IMR-90 (cell line): ENCODE measurements at regions not wholly inside any gene's neighbourhood (a gene's known extent, or its start where the extent isn't known, plus 50 kb on each side); places are given as distances from the start of the nearest gene placed in this dataset.
A peak's percentile ranks its signal among the peaks of the same experiment; 100 is the strongest.

ENCODE experiments used
- ATAC-seq: fragments of 200-7000 bp; cut with Tn5 transposase; 2 replicates; pipeline ENCODE4 v1.9.1; 2020; ENCODE audit warnings: low read depth, mild to moderate bottlenecking, moderate library complexity
- BruUV-seq: library from RNA; stranded (reverse); fragments of 400-500 nt; replicated peaks from 2 replicates; lab custom pipeline; 2021; lab: Mats Ljungman, UMichigan
- CTCF ChIA-PET: fragments of 300-600 bp; formaldehyde crosslinking; extraction: SDS; loops from one replicate; lab custom pipeline; 2021; ENCODE audit warnings: antibody characterized with exemption; lab: Yijun Ruan, JAX
- POLR2A ChIA-PET: fragments of 300-600 bp; sonication (Branson Sonifier 250); formaldehyde crosslinking; loops from one replicate; lab custom pipeline; 2022; ENCODE audit warnings: antibody characterized with exemption; ENCODE audit not compliant: unreplicated experiment; lab: Charles Lee
- DNase-seq: peaks from one replicate; pipeline ENCODE4 v3.0.0; 2013
- H2AFZ ChIP-seq: replicated peaks from 2 replicates; pipeline ENCODE3; 2013; ENCODE audit warnings: low read length, mild to moderate bottlenecking; ENCODE audit not compliant: poor library complexity
- H2AK5ac ChIP-seq: 2 replicates; pipeline ENCODE4 v1.6.1; 2013; ENCODE audit warnings: low read depth, low read length, inconsistent platforms
- H2AK9ac ChIP-seq: replicated peaks from 2 replicates; pipeline ENCODE3; 2013; ENCODE audit warnings: mild to moderate bottlenecking, low read depth, low read length, moderate library complexity; ENCODE audit not compliant: poor library complexity
- H2BK120ac ChIP-seq: 2 replicates; pipeline ENCODE4 v1.6.1; 2013; ENCODE audit warnings: low read depth, low read length, inconsistent platforms
- H2BK15ac ChIP-seq: 3 replicates; pipeline ENCODE4 v1.6.1; 2013; ENCODE audit warnings: low read depth, low read length, inconsistent platforms
- H2BK20ac ChIP-seq: 2 replicates; pipeline ENCODE4 v1.6.1; 2013; ENCODE audit warnings: low read depth, mild to moderate bottlenecking, inconsistent platforms, low read length, moderate library complexity
- H2BK5ac ChIP-seq: 2 replicates; pipeline ENCODE4 v1.6.1; 2013; ENCODE audit warnings: mild to moderate bottlenecking, low read depth, low read length, inconsistent platforms; ENCODE audit not compliant: poor library complexity, severe bottlenecking
- H3K14ac ChIP-seq: replicated peaks from 2 replicates; pipeline ENCODE4 v1.6.1; 2013; ENCODE audit warnings: low read depth, low read length, inconsistent platforms
- H3K18ac ChIP-seq: 2 replicates; pipeline ENCODE4 v1.6.1; 2013; ENCODE audit warnings: low read depth, low read length, control low read depth
- H3K23ac ChIP-seq: 2 replicates; pipeline ENCODE4 v1.6.1; 2013; ENCODE audit warnings: low read depth, low read length, inconsistent platforms
- H3K27ac ChIP-seq: 2 replicates; pipeline ENCODE4 v1.5.1; 2013; ENCODE audit warnings: mild to moderate bottlenecking, control low read depth, low read length; ENCODE audit not compliant: insufficient read depth
- H3K27me3 ChIP-seq: 2 replicates; pipeline ENCODE4 v1.6.1; 2013; ENCODE audit warnings: low read length; ENCODE audit not compliant: control insufficient read depth, insufficient read depth
- H3K36me3 ChIP-seq: 2 replicates; pipeline ENCODE4 v1.6.1; 2013; ENCODE audit warnings: low read length, mixed read lengths; ENCODE audit not compliant: control insufficient read depth, insufficient read depth
- H3K4ac ChIP-seq: 2 replicates; pipeline ENCODE4 v1.6.1; 2013; ENCODE audit warnings: low read depth, low read length, inconsistent platforms
- H3K4me1 ChIP-seq: 2 replicates; pipeline ENCODE4 v1.6.1; 2013; ENCODE audit warnings: low read length, mixed read lengths; ENCODE audit not compliant: control insufficient read depth, insufficient read depth
- H3K4me2 ChIP-seq: 2 replicates; pipeline ENCODE4 v1.6.1; 2013; ENCODE audit warnings: low read depth, mild to moderate bottlenecking, control low read depth, low read length, moderate library complexity
- H3K4me3 ChIP-seq: 2 replicates; pipeline ENCODE4 v1.5.1; 2013; ENCODE audit warnings: low read depth, mild to moderate bottlenecking, control low read depth, low read length, moderate library complexity; ENCODE audit not compliant: insufficient read depth
- H3K56ac ChIP-seq: 2 replicates; pipeline ENCODE4 v1.6.1; 2013; ENCODE audit warnings: low read length, inconsistent platforms; ENCODE audit not compliant: insufficient read depth; ENCODE audit errors: extremely low read depth
- H3K79me1 ChIP-seq, 2 experiments: 2 replicates each; pipeline ENCODE4 v1.6.1; 2013; ENCODE audit warnings: low read length in 2 of 2, inconsistent platforms in 1 of 2, low read depth in 1 of 2
- H3K9ac ChIP-seq: 2 replicates; pipeline ENCODE4 v1.6.1; 2013; ENCODE audit warnings: low read depth, low read length, control low read depth
- H3K9me1 ChIP-seq: 2 replicates; pipeline ENCODE4 v1.6.1; 2013; ENCODE audit warnings: low read length, inconsistent platforms; ENCODE audit not compliant: insufficient read depth
- H3K9me3 ChIP-seq: 2 replicates; pipeline ENCODE4 v1.6.1; 2013; ENCODE audit warnings: low read length; ENCODE audit not compliant: control insufficient read depth, insufficient read depth
- H4K20me1 ChIP-seq: 2 replicates; pipeline ENCODE4 v1.6.1; 2013; ENCODE audit warnings: low read length, inconsistent platforms; ENCODE audit not compliant: insufficient read depth
- H4K5ac ChIP-seq: 2 replicates; pipeline ENCODE4 v1.6.1; 2013; ENCODE audit warnings: mild to moderate bottlenecking, low read depth, low read length, control low read depth
- H4K8ac ChIP-seq, 2 experiments: 2 replicates each; pipeline ENCODE4 v1.6.1; 2013; ENCODE audit warnings: low read depth in 2 of 2, low read length in 2 of 2, control low read depth in 1 of 2, inconsistent platforms in 1 of 2
- H4K91ac ChIP-seq: 2 replicates; pipeline ENCODE4 v1.6.1; 2013; ENCODE audit warnings: low read depth, low read length, inconsistent platforms; ENCODE audit not compliant: insufficient read depth
- BHLHE40 ChIP-seq: fragments of 150-350 bp; IDR thresholded peaks from 2 replicates; pipeline ENCODE4 v1.6.1; 2016; ENCODE audit warnings: mild to moderate bottlenecking, low read depth, low read length
- CEBPB ChIP-seq: IDR thresholded peaks from 2 replicates; pipeline ENCODE4 v1.6.1; 2012; ENCODE audit warnings: low read depth, low read length, improper control_type of control experiment
- CHD1 ChIP-seq: IDR thresholded peaks from 2 replicates; pipeline ENCODE4 v1.6.1; 2012; ENCODE audit warnings: low read depth, low read length, improper control_type of control experiment
- MAFK ChIP-seq: IDR thresholded peaks from 2 replicates; pipeline ENCODE4 v1.6.1; 2012; ENCODE audit warnings: low read depth, low read length, improper control_type of control experiment
- MAZ ChIP-seq: IDR thresholded peaks from 2 replicates; pipeline ENCODE4 v1.6.1; 2012; ENCODE audit warnings: low read depth, mild to moderate bottlenecking, low read length, improper control_type of control experiment, moderate library complexity, borderline replicate concordance
- MXI1 ChIP-seq: IDR thresholded peaks from 2 replicates; pipeline ENCODE4 v1.6.1; 2012; ENCODE audit warnings: low read depth, mild to moderate bottlenecking, low read length, moderate library complexity, borderline replicate concordance
- POLR2A ChIP-seq: IDR thresholded peaks from 2 replicates; pipeline ENCODE4 v1.6.1; 2012; ENCODE audit warnings: mild to moderate bottlenecking, low read depth, low read length
- RAD21 ChIP-seq: IDR thresholded peaks from 2 replicates; pipeline ENCODE4 v1.6.1; 2012; ENCODE audit warnings: low read length, improper control_type of control experiment
- RCOR1 ChIP-seq: IDR thresholded peaks from 2 replicates; pipeline ENCODE4 v1.6.1; 2012; ENCODE audit warnings: mild to moderate bottlenecking, low read length, improper control_type of control experiment; ENCODE audit not compliant: insufficient replicate concordance
- RFX5 ChIP-seq: IDR thresholded peaks from 2 replicates; pipeline ENCODE4 v1.8.0; 2012; ENCODE audit warnings: low read depth, mild to moderate bottlenecking, low read length, moderate library complexity
- SMC3 ChIP-seq: fragments of 150-350 bp; IDR thresholded peaks from 2 replicates; pipeline ENCODE4 v1.6.1; 2016; ENCODE audit warnings: low read depth, mild to moderate bottlenecking, antibody characterized with exemption, low read length, moderate library complexity
- WGBS, 2 experiments: methylation state at CpG; one replicate each; pipeline versions ENCODE4 v1.1.5 to v1.1.7; 2013; ENCODE audit warnings: missing lambda C conversion rate in 2 of 2; ENCODE audit not compliant: insufficient read length in 1 of 2; ENCODE audit errors: extremely low coverage in 2 of 2; 5-methylcytosine and 5-hydroxymethylcytosine counted together
- dilution Hi-C: fragments of 300-500 bp; cut with HindIII; formaldehyde crosslinking; loops from one replicate; pipeline ENCODE4 v1.14.3; 2018; ENCODE audit warnings: low sequenced_read_pairs; ENCODE audit not compliant: unreplicated experiment
- in situ Hi-C: fragments of 300-500 bp; cut with MboI; formaldehyde crosslinking; loops from 3 replicates; pipeline ENCODE4 v1.14.3; 2019; ENCODE audit warnings: low sequenced_read_pairs, inconsistent platforms, mixed read lengths
- intact Hi-C: fragments of 100-400 bp; cut with micrococcal nuclease; formaldehyde crosslinking; loops from 2 replicates; pipeline ENCODE4 v1.10.0; 2022
- TF ChIP-seq, protein P1 (sequence below): fragments of 150-350 bp; IDR thresholded peaks from 2 replicates; pipeline ENCODE4 v1.6.1; 2017; ENCODE audit warnings: mild to moderate bottlenecking, antibody characterized with exemption, low read length, low read depth

DNA sequence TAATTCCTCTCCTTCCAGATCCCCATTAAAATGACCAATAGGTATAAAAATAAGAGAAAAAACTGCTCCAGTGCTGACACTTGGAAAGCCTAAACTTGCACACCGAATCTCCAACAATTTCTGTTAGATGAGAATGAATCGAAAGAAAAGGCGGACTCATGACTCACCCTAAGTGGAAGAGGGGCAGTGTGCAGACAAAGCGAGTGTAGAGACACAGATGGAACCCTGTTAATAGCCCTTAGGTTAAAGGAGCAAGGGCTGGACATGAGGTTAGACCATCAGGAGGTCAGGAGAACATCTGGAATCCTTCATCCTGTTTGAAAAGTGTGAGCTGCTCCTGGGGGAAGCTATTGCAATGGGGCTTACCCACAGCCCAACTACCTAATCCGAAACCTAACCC, 103.4 kb upstream of the GLI3 start:
- peaks cover 3% of the 10 kb centered on the region; the same call in 1 of the 2 replicates for H3K9me1 ChIP-seq
- H3K9me3 ChIP-seq, result no peaks in the 10 kb centered on the region
- no peak overlapping the region for H4K91ac ChIP-seq
- H4K20me1 ChIP-seq, result no peaks in the 10 kb centered on the region
- dilution Hi-C loops, result no loop called here
- no peak overlapping the region for H2BK20ac ChIP-seq
- H3K27ac ChIP-seq, result no peak overlapping the region
- H4K8ac ChIP-seq, result no peak overlapping the region
- H2AK9ac ChIP-seq, result no peak overlapping the region
- H3K4me3 ChIP-seq, result no peak overlapping the region
- in situ Hi-C loops, result no loop called here
- no peaks in the 10 kb centered on the region for H3K36me3 ChIP-seq
- H2BK120ac ChIP-seq, result no peak overlapping the region
- H2AK5ac ChIP-seq, result no peak overlapping the region
- H3K9ac ChIP-seq, result no peak overlapping the region
- no peak overlapping the region for H4K5ac ChIP-seq
- TF ChIP-seq RFX5 (no peak), MAFK (no peak), RCOR1 (no peak), BHLHE40 (no peak), RAD21 (no peak), MAZ (no peak), CHD1 (no peak), SMC3 (no peak), CEBPB (no peak), MXI1 (no peak), POLR2A (no peak)
- TF ChIP-seq, protein P1, sequence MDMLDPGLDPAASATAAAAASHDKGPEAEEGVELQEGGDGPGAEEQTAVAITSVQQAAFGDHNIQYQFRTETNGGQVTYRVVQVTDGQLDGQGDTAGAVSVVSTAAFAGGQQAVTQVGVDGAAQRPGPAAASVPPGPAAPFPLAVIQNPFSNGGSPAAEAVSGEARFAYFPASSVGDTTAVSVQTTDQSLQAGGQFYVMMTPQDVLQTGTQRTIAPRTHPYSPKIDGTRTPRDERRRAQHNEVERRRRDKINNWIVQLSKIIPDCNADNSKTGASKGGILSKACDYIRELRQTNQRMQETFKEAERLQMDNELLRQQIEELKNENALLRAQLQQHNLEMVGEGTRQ, result no peak
- no peak overlapping the region for H2BK15ac ChIP-seq
- H3K18ac ChIP-seq, result no peak overlapping the region
- H3K14ac ChIP-seq, result no peak overlapping the region
- no peak overlapping the region for H3K4ac ChIP-seq
- WGBS, 2 experiments, result 89% methylated on average over 3 of the region's 5 CpGs; no CpG with 5 or more reads in 1 of the 2 experiments
- no peaks in the 10 kb centered on the region; the same call in none of the 2 replicates for H3K4me1 ChIP-seq
- ChIA-PET POLR2A (no interaction called here), CTCF (no interaction called here)
- DNase-seq (no peak), ATAC-seq (no peak)
- no peak overlapping the region for H3K56ac ChIP-seq
- 0 out of 2 replicates have a peak overlapping the region, but pooled peaks have one; percentile 34 for H3K23ac ChIP-seq
- H2BK5ac ChIP-seq, result no peak overlapping the region
- H3K4me2 ChIP-seq, result no peak overlapping the region
- intact Hi-C loops, result no loop called here
- peaks cover 5% of the 10 kb centered on the region for H3K27me3 ChIP-seq
- no TSS peak for BruUV-seq
- no peak overlapping the region for H2AFZ ChIP-seq
- H3K79me1 ChIP-seq, result no peaks in the 10 kb centered on the region
